CD4-positive, CD25-positive, alpha-beta regulatory T cell (primary cell): ENCODE measurements at regions not wholly inside any gene's neighbourhood (a gene's known extent, or its start where the extent isn't known, plus 50 kb on each side); places are given as distances from the start of the nearest gene placed in this dataset.

Source experiments
- ATAC-seq, 2 donors: fragments of 150-1000 bp; cut with Tn5 transposase; one replicate each; pipeline ENCODE4 v1.10.0; 2021; ENCODE audit warnings: low read depth in 2 of 2, moderate number of reproducible peaks in 2 of 2, moderate library complexity in 1 of 2
- DNase-seq, 3 donors: peaks; one replicate each; pipeline versions ENCODE4 v3.0.0 to v3.0.0-alpha.2; 2012 to 2022; ENCODE audit warnings: mixed read lengths in 1 of 3
- H3K27ac ChIP-seq: one replicate; pipeline ENCODE4 v1.7.0; 2013; ENCODE audit warnings: mild to moderate bottlenecking, low read length; ENCODE audit not compliant: insufficient read depth, poor library complexity, severe bottlenecking
- H3K27me3 ChIP-seq: one replicate; pipeline ENCODE4 v1.7.0; 2013; ENCODE audit warnings: low read length; ENCODE audit not compliant: control insufficient read depth, insufficient read depth
- H3K36me3 ChIP-seq: one replicate; pipeline ENCODE4 v1.7.0; 2013; ENCODE audit warnings: mild to moderate bottlenecking, low read length, moderate library complexity; ENCODE audit not compliant: control insufficient read depth, insufficient read depth
- H3K4me1 ChIP-seq: 2 replicates; pipeline ENCODE4 v1.7.0; 2013; ENCODE audit warnings: mild to moderate bottlenecking, low read length; ENCODE audit not compliant: insufficient read depth, control insufficient read depth, poor library complexity, severe bottlenecking
- H3K4me3 ChIP-seq: one replicate; pipeline ENCODE4 v1.7.0; 2013; ENCODE audit warnings: low read depth, mild to moderate bottlenecking, low read length, moderate library complexity
- H3K9me3 ChIP-seq, 2 experiments: 1 replicate in 1 of 2; 2 replicates in 1 of 2; pipeline ENCODE4 v1.7.0; 2013; ENCODE audit warnings: low read length in 2 of 2, mild to moderate bottlenecking in 1 of 2, moderate library complexity in 1 of 2; ENCODE audit not compliant: control insufficient read depth in 2 of 2
- H3K27ac Mint-ChIP-seq, 3 donors: one replicate each; pipeline ENCODE4 v1.8.0; 2020 to 2022; ENCODE audit warnings: mild to moderate bottlenecking in 3 of 3, mixed read lengths in 3 of 3, moderate library complexity in 2 of 3
- H3K27me3 Mint-ChIP-seq: one replicate; pipeline ENCODE4 v1.8.0; 2022; ENCODE audit warnings: mild to moderate bottlenecking, mixed read lengths
- H3K36me3 Mint-ChIP-seq: one replicate; pipeline ENCODE4 v1.8.0; 2020; ENCODE audit warnings: mixed read lengths
- H3K4me1 Mint-ChIP-seq, 4 donors: one replicate each; pipeline ENCODE4 v1.8.0; 2020 to 2022; ENCODE audit warnings: mixed read lengths in 4 of 4, mild to moderate bottlenecking in 1 of 4
- H3K4me3 Mint-ChIP-seq, 4 donors: one replicate each; pipeline ENCODE4 v1.8.0; 2020 to 2022; ENCODE audit warnings: mild to moderate bottlenecking in 4 of 4, mixed read lengths in 4 of 4, moderate library complexity in 3 of 4
- H3K9me3 Mint-ChIP-seq, 7 donors: one replicate each; pipeline ENCODE4 v1.8.0; 2020 to 2022; ENCODE audit warnings: mixed read lengths in 7 of 7, mild to moderate bottlenecking in 3 of 7, moderate library complexity in 2 of 7

- H3K36me3 Mint-ChIP-seq = no peaks in the 10 kb centered on the region
- peaks cover 0 to 2% (median 0%) of the 10 kb centered on the region in 7 donors for H3K9me3 Mint-ChIP-seq
- Histone ChIP-seq H3K27ac (no peak overlapping the region), H3K36me3 (no peaks in the 10 kb centered on the region), H3K4me1 (no peaks in the 10 kb centered on the region), H3K27me3 (no peaks in the 10 kb centered on the region), H3K4me3 (no peak overlapping the region), H3K9me3 (no peaks in the 10 kb centered on the region)
- H3K4me3 Mint-ChIP-seq = no peak overlapping the region
- ATAC-seq = no peak
- peak; percentile 6 to 37 (median 9) for DNase-seq
- H3K4me1 Mint-ChIP-seq = no peaks in the 10 kb centered on the region
- H3K27ac Mint-ChIP-seq = no peak overlapping the region
- H3K27me3 Mint-ChIP-seq = no peaks in the 10 kb centered on the region
Observed at GRCh38 chr1:224851210-224851847, 78.1 kb upstream of the DNAH14 start.

- Mint-ChIP-seq H3K4me3 (no peak overlapping the region), H3K4me1 (no peaks in the 10 kb centered on the region), H3K27ac (no peak overlapping the region), H3K27me3 (no peaks in the 10 kb centered on the region), H3K9me3 (peaks cover 0 to 2% (median 0%) of the 10 kb centered on the region in 7 donors), H3K36me3 (no peaks in the 10 kb centered on the region)
- H3K27me3 ChIP-seq = no peaks in the 10 kb centered on the region
- no peaks in the 10 kb centered on the region for H3K4me1 ChIP-seq
- no peak for DNase-seq
- ATAC-seq = no peak
- no peaks in the 10 kb centered on the region for H3K9me3 ChIP-seq
- no peak overlapping the region for H3K4me3 ChIP-seq
- no peak overlapping the region for H3K27ac ChIP-seq
- no peaks in the 10 kb centered on the region for H3K36me3 ChIP-seq
Observed at GRCh38 chr1:224851848-224852261, 77.6 kb upstream of the DNAH14 start.

- H3K4me1 ChIP-seq = no peaks in the 10 kb centered on the region
- no peak overlapping the region for H3K4me3 ChIP-seq
- H3K9me3 Mint-ChIP-seq = peaks cover 0 to 2% (median 0%) of the 10 kb centered on the region in 7 donors
- no peak overlapping the region for H3K27ac Mint-ChIP-seq
- H3K9me3 ChIP-seq = no peaks in the 10 kb centered on the region
- no peak overlapping the region for H3K4me3 Mint-ChIP-seq
- no peaks in the 10 kb centered on the region for H3K4me1 Mint-ChIP-seq
- H3K36me3 Mint-ChIP-seq = no peaks in the 10 kb centered on the region
- H3K36me3 ChIP-seq = no peaks in the 10 kb centered on the region
- DNase-seq = peak in 1 of 3 donors; percentile 2
- H3K27me3 ChIP-seq = no peaks in the 10 kb centered on the region
- ATAC-seq = no peak
- no peak overlapping the region for H3K27ac ChIP-seq
- no peaks in the 10 kb centered on the region for H3K27me3 Mint-ChIP-seq
Observed at GRCh38 chr1:224852901-224853568, 76.4 kb upstream of the DNAH14 start.

- Mint-ChIP-seq H3K9me3 (no peaks in the 10 kb centered on the region), H3K4me1 (no peaks in the 10 kb centered on the region), H3K27ac (no peak overlapping the region), H3K27me3 (peaks cover 10% of the 10 kb centered on the region), H3K4me3 (no peak overlapping the region), H3K36me3 (no peaks in the 10 kb centered on the region)
- Histone ChIP-seq H3K4me1 (no peaks in the 10 kb centered on the region), H3K36me3 (no peaks in the 10 kb centered on the region), H3K4me3 (no peak overlapping the region), H3K27ac (no peak overlapping the region), H3K9me3 (no peaks in the 10 kb centered on the region), H3K27me3 (no peaks in the 10 kb centered on the region)
- ATAC-seq (no peak), DNase-seq (no peak)
Observed at GRCh38 chr1:224856973-224857372, 72.5 kb upstream of the DNAH14 start.

- ATAC-seq (no peak), DNase-seq (no peak)
- Mint-ChIP-seq H3K27me3 (peaks cover 19% of the 10 kb centered on the region), H3K9me3 (peaks cover 0 to 3% (median 0%) of the 10 kb centered on the region in 7 donors), H3K36me3 (no peaks in the 10 kb centered on the region), H3K4me3 (no peak overlapping the region), H3K27ac (no peak overlapping the region), H3K4me1 (no peaks in the 10 kb centered on the region)
- H3K4me3 ChIP-seq = no peak overlapping the region
- H3K27ac ChIP-seq = no peak overlapping the region
- H3K27me3 ChIP-seq = no peaks in the 10 kb centered on the region
- H3K9me3 ChIP-seq = no peaks in the 10 kb centered on the region
- H3K4me1 ChIP-seq = no peaks in the 10 kb centered on the region
- no peaks in the 10 kb centered on the region for H3K36me3 ChIP-seq
Observed at GRCh38 chr1:224859651-224860050, 69.8 kb upstream of the DNAH14 start.

- no peak for DNase-seq
- H3K27ac ChIP-seq = no peak overlapping the region
- H3K4me1 Mint-ChIP-seq = no peaks in the 10 kb centered on the region
- no peak for ATAC-seq
- H3K27me3 ChIP-seq = no peaks in the 10 kb centered on the region
- peaks cover 19% of the 10 kb centered on the region for H3K27me3 Mint-ChIP-seq
- H3K36me3 Mint-ChIP-seq = no peaks in the 10 kb centered on the region
- peaks cover 0 to 2% of the 10 kb centered on the region in 2 experiments for H3K9me3 ChIP-seq
- H3K9me3 Mint-ChIP-seq = peaks cover 0 to 5% (median 2%) of the 10 kb centered on the region in 7 donors
- H3K36me3 ChIP-seq = no peaks in the 10 kb centered on the region
- no peak overlapping the region for H3K4me3 ChIP-seq
- H3K4me3 Mint-ChIP-seq = no peak overlapping the region
- H3K4me1 ChIP-seq = no peaks in the 10 kb centered on the region
- H3K27ac Mint-ChIP-seq = no peak overlapping the region
Observed at GRCh38 chr1:224860488-224861338, 68.8 kb upstream of the DNAH14 start.

GRCh38 chr1:224861339-224861716 lies 68.1 kb upstream of the DNAH14 start:
- ATAC-seq (no peak), DNase-seq (no peak)
- Mint-ChIP-seq H3K27ac (no peak overlapping the region), H3K27me3 (peaks cover 19% of the 10 kb centered on the region), H3K9me3 (peaks cover 0 to 7% (median 3%) of the 10 kb centered on the region in 7 donors), H3K4me1 (no peaks in the 10 kb centered on the region), H3K4me3 (no peak overlapping the region), H3K36me3 (no peaks in the 10 kb centered on the region)
- H3K27me3 ChIP-seq = no peaks in the 10 kb centered on the region
- no peaks in the 10 kb centered on the region for H3K36me3 ChIP-seq
- no peaks in the 10 kb centered on the region for H3K4me1 ChIP-seq
- H3K4me3 ChIP-seq = no peak overlapping the region
- H3K9me3 ChIP-seq = peaks cover 0 to 2% of the 10 kb centered on the region in 2 experiments
- H3K27ac ChIP-seq = no peak overlapping the region
